Stimulated activated CD4-positive, alpha-beta T cell treated with anti-CD3 and anti-CD28 coated beads, Interleukin-4, amount 100 ng/mL, for 24 hours (primary cell): ENCODE measurements at regions not wholly inside any gene's neighbourhood (a gene's known extent, or its start where the extent isn't known, plus 50 kb on each side); places are given as distances from the start of the nearest gene placed in this dataset.

Source experiments
- DNase-seq: peaks from one replicate; pipeline ENCODE4 v3.0.0-alpha.2; 2020

GRCh38 chr3:176789281-176789705, 408.0 kb downstream of the TBL1XR1 start:
- DNase-seq: no peak

GRCh38 chr3:176787506-176787905, 409.8 kb downstream of the TBL1XR1 start:
- no peak for DNase-seq

- DNase-seq: no peak
Measured at GRCh38 chr3:176785171-176785570, 412.1 kb downstream of the TBL1XR1 start.

GRCh38 chr3:176780766-176781165, 416.5 kb downstream of the TBL1XR1 start:
- no peak for DNase-seq

- DNase-seq: no peak
Measured at GRCh38 chr3:176776622-176777175, 420.6 kb downstream of the TBL1XR1 start.

GRCh38 chr3:176769547-176770190, 427.6 kb downstream of the TBL1XR1 start:
- no peak for DNase-seq

- DNase-seq: no peak
Measured at GRCh38 chr3:176767385-176767784, 429.9 kb downstream of the TBL1XR1 start.

GRCh38 chr3:176766862-176767261, 430.4 kb downstream of the TBL1XR1 start:
- no peak for DNase-seq

- no peak for DNase-seq
Measured at GRCh38 chr3:176765382-176765900, 431.8 kb downstream of the TBL1XR1 start.

- no peak for DNase-seq
Measured at GRCh38 chr3:176759815-176760506, 437.3 kb downstream of the TBL1XR1 start.

GRCh38 chr3:176757429-176757828, 439.9 kb downstream of the TBL1XR1 start:
- DNase-seq: no peak

GRCh38 chr3:176755977-176756376, 441.3 kb downstream of the TBL1XR1 start:
- no peak for DNase-seq

GRCh38 chr3:176755552-176755951, 441.7 kb downstream of the TBL1XR1 start:
- DNase-seq: no peak

- no peak for DNase-seq
Measured at GRCh38 chr3:176741664-176742047, 455.6 kb downstream of the TBL1XR1 start.

GRCh38 chr3:176740906-176741663, 456.2 kb downstream of the TBL1XR1 start:
- no peak for DNase-seq

- DNase-seq: no peak
Measured at GRCh38 chr3:176739159-176739558, 458.1 kb downstream of the TBL1XR1 start.

- no peak for DNase-seq
Measured at GRCh38 chr3:176737480-176738110, 459.7 kb downstream of the TBL1XR1 start.

GRCh38 chr3:176734146-176734545, 463.1 kb downstream of the TBL1XR1 start:
- DNase-seq: no peak

GRCh38 chr3:176724394-176724759, 472.9 kb downstream of the TBL1XR1 start:
- DNase-seq: no peak

- DNase-seq: no peak
Measured at GRCh38 chr3:176723758-176724393, 473.4 kb downstream of the TBL1XR1 start.

- DNase-seq: no peak
Measured at GRCh38 chr3:176714034-176714433, 483.2 kb downstream of the TBL1XR1 start.

GRCh38 chr3:176712191-176712590, 485.1 kb downstream of the TBL1XR1 start:
- no peak for DNase-seq
